ENCODE measurements at regions not wholly inside any gene's neighbourhood (a gene's known extent, or its start where the extent isn't known, plus 50 kb on each side); places are given as distances from the start of the nearest gene placed in this dataset.

DNA sequence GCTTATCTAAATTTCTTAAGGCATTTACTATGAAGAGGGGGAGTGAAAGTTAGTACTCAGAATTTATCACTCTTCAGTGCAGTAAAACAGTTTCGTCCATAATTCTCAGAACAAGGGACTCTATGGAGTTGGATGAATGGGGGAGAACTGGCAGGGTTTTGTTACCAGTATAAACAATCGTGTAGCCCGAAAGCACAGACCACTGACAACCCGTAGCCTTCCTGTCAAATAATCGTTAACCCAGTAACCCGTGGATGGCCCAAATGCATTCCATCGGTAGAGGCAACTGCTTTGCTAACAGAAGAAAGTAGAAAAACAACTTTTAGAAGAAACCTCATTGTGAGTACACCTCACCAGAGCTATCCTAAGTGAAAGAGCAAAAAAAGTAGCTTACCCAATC lies 583.9 kb downstream of the NXPH1 start:
- no peak for TF ChIP-seq POLR2A (IDR thresholded peaks at IDR 0.05)
- no peak for TF ChIP-seq POLR2AphosphoS5 (IDR thresholded peaks at IDR 0.05)
- TF ChIP-seq, protein P1, sequence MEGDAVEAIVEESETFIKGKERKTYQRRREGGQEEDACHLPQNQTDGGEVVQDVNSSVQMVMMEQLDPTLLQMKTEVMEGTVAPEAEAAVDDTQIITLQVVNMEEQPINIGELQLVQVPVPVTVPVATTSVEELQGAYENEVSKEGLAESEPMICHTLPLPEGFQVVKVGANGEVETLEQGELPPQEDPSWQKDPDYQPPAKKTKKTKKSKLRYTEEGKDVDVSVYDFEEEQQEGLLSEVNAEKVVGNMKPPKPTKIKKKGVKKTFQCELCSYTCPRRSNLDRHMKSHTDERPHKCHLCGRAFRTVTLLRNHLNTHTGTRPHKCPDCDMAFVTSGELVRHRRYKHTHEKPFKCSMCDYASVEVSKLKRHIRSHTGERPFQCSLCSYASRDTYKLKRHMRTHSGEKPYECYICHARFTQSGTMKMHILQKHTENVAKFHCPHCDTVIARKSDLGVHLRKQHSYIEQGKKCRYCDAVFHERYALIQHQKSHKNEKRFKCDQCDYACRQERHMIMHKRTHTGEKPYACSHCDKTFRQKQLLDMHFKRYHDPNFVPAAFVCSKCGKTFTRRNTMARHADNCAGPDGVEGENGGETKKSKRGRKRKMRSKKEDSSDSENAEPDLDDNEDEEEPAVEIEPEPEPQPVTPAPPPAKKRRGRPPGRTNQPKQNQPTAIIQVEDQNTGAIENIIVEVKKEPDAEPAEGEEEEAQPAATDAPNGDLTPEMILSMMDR (IDR thresholded peaks at IDR 0.05), result no peak
- no peaks in the 10 kb centered on the region for H3K27me3 ChIP-seq
- no peaks in the 10 kb centered on the region for H3K9me3 ChIP-seq
- intact Hi-C loops (cut with DNase I; ENCODE audit: low total_unique reads), result no loop called here
- no peak overlapping the region for H3K27ac ChIP-seq
- H3K4me3 ChIP-seq, result no peak overlapping the region
- H3K4me1 ChIP-seq, result no peaks in the 10 kb centered on the region
- H3K36me3 ChIP-seq, result no peaks in the 10 kb centered on the region
- DNase-seq (ENCODE audit: low spot score in 2 of 2), result no peak

DNA sequence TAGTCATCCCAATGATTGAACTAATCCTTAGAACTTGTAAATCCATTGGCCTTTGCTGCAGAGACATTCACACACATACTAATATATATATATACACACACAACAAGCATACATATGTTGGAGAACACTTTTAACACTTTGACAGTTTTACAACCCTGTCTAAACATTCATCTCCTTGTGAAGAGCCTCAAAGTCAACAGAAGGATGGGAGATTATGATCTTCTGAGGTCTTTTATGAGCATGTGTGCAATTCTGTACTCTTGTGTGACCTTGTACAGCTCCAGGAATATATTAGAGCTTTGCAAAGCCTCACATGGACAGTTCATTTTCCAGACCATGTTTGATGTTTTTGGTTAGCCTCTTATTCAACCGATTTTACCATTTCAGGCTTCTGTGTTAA lies 589.0 kb downstream of the NXPH1 start:
- Histone ChIP-seq H3K9me3 (no peaks in the 10 kb centered on the region), H3K27ac (no peak overlapping the region), H3K36me3 (no peaks in the 10 kb centered on the region), H3K4me1 (no peaks in the 10 kb centered on the region), H3K27me3 (no peaks in the 10 kb centered on the region), H3K4me3 (no peak overlapping the region)
- intact Hi-C loops (cut with DNase I; ENCODE audit: low total_unique reads), result no loop called here
- TF ChIP-seq, protein P1 (IDR thresholded peaks at IDR 0.05), result no peak
- TF ChIP-seq POLR2AphosphoS5 (IDR thresholded peaks at IDR 0.05) (no peak), POLR2A (IDR thresholded peaks at IDR 0.05) (no peak)
- DNase-seq (ENCODE audit: low spot score in 2 of 2), result no peak

DNA sequence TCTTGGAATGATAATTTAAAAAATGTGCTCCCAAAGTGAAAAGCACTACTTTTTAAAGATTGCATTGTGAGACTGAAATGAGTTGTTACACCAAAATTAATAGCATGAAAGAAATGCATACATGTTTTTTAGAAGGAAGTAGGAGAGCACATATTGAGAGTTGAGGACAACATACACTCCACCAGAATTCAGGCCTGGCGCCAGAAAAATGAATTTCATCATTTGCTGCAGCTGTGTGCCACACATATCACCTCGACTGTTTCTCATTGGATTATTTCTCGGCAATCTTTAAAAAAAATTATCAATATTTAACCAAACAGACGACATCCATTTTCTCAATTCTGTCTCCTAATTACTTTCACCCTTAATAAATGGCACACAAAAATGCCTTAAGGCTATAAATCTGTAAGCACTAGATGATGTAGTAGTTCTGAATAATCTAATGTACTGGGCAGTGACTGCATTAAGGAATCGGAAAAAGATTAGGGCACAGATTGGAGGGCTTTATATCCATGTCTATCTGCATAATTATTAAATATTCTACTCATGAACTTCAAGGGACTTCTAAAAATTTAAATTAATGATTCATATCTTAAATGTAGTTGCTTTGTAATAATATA lies 590.4 kb downstream of the NXPH1 start:
- H3K36me3 ChIP-seq, result no peaks in the 10 kb centered on the region
- no peak overlapping the region for H3K27ac ChIP-seq
- H3K9me3 ChIP-seq, result no peaks in the 10 kb centered on the region
- DNase-seq (ENCODE audit: low spot score in 2 of 2), result no peak
- no peak overlapping the region for H3K4me3 ChIP-seq
- H3K27me3 ChIP-seq, result no peaks in the 10 kb centered on the region
- TF ChIP-seq POLR2AphosphoS5 (IDR thresholded peaks at IDR 0.05) (no peak), POLR2A (IDR thresholded peaks at IDR 0.05) (no peak)
- TF ChIP-seq, protein P1 (IDR thresholded peaks at IDR 0.05), result no peak
- no peaks in the 10 kb centered on the region for H3K4me1 ChIP-seq
- intact Hi-C loops (cut with DNase I; ENCODE audit: low total_unique reads), result no loop called here

DNA sequence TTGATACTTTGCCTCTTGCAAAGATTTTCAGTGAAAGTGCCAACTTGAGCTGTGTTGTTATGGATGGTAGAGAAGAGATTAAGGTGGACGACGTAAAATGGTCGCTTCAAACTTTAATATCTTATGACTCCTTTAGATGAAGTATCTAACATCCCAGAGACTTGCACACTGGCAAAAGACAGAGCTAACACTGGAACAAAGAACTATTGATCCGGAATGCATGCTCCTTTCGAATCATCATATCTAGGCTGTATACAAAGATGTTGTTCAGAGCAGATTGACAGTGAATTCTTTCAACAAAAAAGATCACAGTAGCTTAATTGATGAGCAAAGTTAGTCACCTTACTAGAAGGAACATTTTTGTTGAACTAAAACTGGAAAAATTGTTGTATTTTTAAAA lies 592.7 kb downstream of the NXPH1 start:
- no peak overlapping the region for H3K4me3 ChIP-seq
- no peak for TF ChIP-seq POLR2A (IDR thresholded peaks at IDR 0.05)
- TF ChIP-seq, protein P1 (IDR thresholded peaks at IDR 0.05), result no peak
- intact Hi-C loops (cut with DNase I; ENCODE audit: low total_unique reads), result no loop called here

DNA sequence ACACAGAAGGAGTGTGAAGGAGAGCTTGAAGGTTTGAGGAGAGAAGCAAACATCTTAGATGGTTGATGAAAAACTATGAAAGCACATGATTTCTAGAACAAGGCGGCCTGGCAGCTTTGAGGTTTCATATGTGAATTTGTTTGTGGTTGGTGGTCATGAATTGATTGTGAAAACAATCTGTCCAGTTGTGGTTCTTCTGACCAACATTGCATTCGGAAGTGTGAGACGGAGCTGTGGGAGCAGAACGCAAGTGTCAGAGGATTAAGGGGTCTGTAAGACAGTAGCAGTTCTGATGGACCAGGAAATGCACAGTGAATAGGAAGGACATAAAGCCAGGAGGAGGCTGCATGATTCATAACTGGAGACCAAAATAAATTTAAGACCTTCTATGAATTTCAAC lies 594.6 kb downstream of the NXPH1 start:
- intact Hi-C loops (cut with DNase I; ENCODE audit: low total_unique reads), result no loop called here
- no peak for DNase-seq (ENCODE audit: low spot score in 2 of 2)

More for the DNA sequence above, 592.7 kb downstream of the NXPH1 start:
- Histone ChIP-seq H3K4me1 (no peaks in the 10 kb centered on the region), H3K36me3 (no peaks in the 10 kb centered on the region), H3K9me3 (no peaks in the 10 kb centered on the region), H3K27ac (no peak overlapping the region), H3K27me3 (no peaks in the 10 kb centered on the region)
- no peak for DNase-seq (ENCODE audit: low spot score in 2 of 2)

More for the DNA sequence above, 594.6 kb downstream of the NXPH1 start:
- Histone ChIP-seq H3K4me1 (no peaks in the 10 kb centered on the region), H3K36me3 (no peaks in the 10 kb centered on the region), H3K4me3 (no peak overlapping the region), H3K27ac (no peak overlapping the region), H3K9me3 (no peaks in the 10 kb centered on the region), H3K27me3 (no peaks in the 10 kb centered on the region)
- TF ChIP-seq POLR2A (IDR thresholded peaks at IDR 0.05) (no peak), POLR2AphosphoS5 (IDR thresholded peaks at IDR 0.05) (no peak)
